ENCODE measurements at regions not wholly inside any gene's neighbourhood (a gene's known extent, or its start where the extent isn't known, plus 50 kb on each side); places are given as distances from the start of the nearest gene placed in this dataset.

- TF ChIP-seq, protein P1, sequence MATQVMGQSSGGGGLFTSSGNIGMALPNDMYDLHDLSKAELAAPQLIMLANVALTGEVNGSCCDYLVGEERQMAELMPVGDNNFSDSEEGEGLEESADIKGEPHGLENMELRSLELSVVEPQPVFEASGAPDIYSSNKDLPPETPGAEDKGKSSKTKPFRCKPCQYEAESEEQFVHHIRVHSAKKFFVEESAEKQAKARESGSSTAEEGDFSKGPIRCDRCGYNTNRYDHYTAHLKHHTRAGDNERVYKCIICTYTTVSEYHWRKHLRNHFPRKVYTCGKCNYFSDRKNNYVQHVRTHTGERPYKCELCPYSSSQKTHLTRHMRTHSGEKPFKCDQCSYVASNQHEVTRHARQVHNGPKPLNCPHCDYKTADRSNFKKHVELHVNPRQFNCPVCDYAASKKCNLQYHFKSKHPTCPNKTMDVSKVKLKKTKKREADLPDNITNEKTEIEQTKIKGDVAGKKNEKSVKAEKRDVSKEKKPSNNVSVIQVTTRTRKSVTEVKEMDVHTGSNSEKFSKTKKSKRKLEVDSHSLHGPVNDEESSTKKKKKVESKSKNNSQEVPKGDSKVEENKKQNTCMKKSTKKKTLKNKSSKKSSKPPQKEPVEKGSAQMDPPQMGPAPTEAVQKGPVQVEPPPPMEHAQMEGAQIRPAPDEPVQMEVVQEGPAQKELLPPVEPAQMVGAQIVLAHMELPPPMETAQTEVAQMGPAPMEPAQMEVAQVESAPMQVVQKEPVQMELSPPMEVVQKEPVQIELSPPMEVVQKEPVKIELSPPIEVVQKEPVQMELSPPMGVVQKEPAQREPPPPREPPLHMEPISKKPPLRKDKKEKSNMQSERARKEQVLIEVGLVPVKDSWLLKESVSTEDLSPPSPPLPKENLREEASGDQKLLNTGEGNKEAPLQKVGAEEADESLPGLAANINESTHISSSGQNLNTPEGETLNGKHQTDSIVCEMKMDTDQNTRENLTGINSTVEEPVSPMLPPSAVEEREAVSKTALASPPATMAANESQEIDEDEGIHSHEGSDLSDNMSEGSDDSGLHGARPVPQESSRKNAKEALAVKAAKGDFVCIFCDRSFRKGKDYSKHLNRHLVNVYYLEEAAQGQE (IDR thresholded peaks at IDR 0.05; ENCODE audit: low read depth), result no peak
- TF ChIP-seq NFIC (IDR thresholded peaks at IDR 0.05) (no peak), FOXM1 (IDR thresholded peaks at IDR 0.05; ENCODE audit: borderline replicate concordance, low read depth) (no peak), EP300 (IDR thresholded peaks at IDR 0.05; ENCODE audit: borderline replicate concordance) (no peak)
Measured at GRCh38 chr4:156186111-156186510, 232.4 kb upstream of the CTSO start.

Data from Ishikawa (cell line).